ENCODE measurements at regions not wholly inside any gene's neighbourhood (a gene's known extent, or its start where the extent isn't known, plus 50 kb on each side); places are given as distances from the start of the nearest gene placed in this dataset.

- no peak overlapping the region for H3K27ac ChIP-seq
- DNase-seq (no peak), ATAC-seq (no peak)
- no peaks in the 10 kb centered on the region for H3K9me3 ChIP-seq
- intact Hi-C loops (cut with DNase I), result no loop called here
- WGBS, 2 donors, result 77 to 96% methylated on average over 6 of the region's 6 CpGs
- no peaks in the 10 kb centered on the region for H3K36me3 ChIP-seq (replicated peaks in 1 of 2; ENCODE audit: insufficient read depth in 1 of 2, low read depth in 2 of 2)
- peaks cover 10% of the 10 kb centered on the region for H3K4me1 ChIP-seq
- H3K27me3 ChIP-seq, result no peaks in the 10 kb centered on the region
- TF ChIP-seq CTCF (IDR thresholded peaks at IDR 0.05) (no peak), POLR2A (IDR thresholded peaks at IDR 0.05) (no peak)
- H3K4me3 ChIP-seq, result no peak overlapping the region
Observed at GRCh38 chr17:12410717-12411116, 255.0 kb upstream of the MYOCD start.

DNA sequence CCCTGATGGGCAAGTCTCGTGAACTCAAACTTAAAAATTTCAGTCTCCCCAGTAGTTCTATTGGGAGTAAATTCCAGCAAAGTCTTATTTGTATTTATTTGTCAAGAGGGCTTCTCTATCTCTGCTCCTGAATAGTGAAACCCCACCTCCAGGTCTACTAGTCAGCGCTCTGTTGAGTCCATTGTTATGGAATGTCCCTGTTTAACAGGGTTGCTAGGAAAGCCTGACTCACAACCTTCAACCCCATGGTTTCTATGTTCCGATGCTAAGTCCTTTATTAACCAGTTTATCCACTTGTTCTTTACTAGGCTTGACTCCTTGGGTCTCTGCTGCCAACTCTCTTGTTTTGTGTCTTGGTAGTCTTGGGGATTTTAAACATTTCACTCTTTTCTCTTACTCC, 250.7 kb upstream of the MYOCD start:
- intact Hi-C loops (cut with DNase I), result no loop called here
- ATAC-seq (no peak), DNase-seq (no peak)
- no peaks in the 10 kb centered on the region for H3K9me3 ChIP-seq
- no peak overlapping the region for H3K4me3 ChIP-seq
- no peaks in the 10 kb centered on the region for H3K4me1 ChIP-seq
- no peak overlapping the region for H3K27ac ChIP-seq
- H3K36me3 ChIP-seq (replicated peaks in 1 of 2; ENCODE audit: insufficient read depth in 1 of 2, low read depth in 2 of 2), result no peaks in the 10 kb centered on the region
- 47 to 60% methylated on average over 3 of the region's 3 CpGs for WGBS, 2 donors
- TF ChIP-seq CTCF (IDR thresholded peaks at IDR 0.05), result no peak
- TF ChIP-seq POLR2A (IDR thresholded peaks at IDR 0.05), result no peak
- no peaks in the 10 kb centered on the region for H3K27me3 ChIP-seq

GRCh38 chr17:12421077-12421476, 244.6 kb upstream of the MYOCD start:
- intact Hi-C loops (cut with DNase I), result no loop called here
- no peak overlapping the region for H3K27ac ChIP-seq

DNA sequence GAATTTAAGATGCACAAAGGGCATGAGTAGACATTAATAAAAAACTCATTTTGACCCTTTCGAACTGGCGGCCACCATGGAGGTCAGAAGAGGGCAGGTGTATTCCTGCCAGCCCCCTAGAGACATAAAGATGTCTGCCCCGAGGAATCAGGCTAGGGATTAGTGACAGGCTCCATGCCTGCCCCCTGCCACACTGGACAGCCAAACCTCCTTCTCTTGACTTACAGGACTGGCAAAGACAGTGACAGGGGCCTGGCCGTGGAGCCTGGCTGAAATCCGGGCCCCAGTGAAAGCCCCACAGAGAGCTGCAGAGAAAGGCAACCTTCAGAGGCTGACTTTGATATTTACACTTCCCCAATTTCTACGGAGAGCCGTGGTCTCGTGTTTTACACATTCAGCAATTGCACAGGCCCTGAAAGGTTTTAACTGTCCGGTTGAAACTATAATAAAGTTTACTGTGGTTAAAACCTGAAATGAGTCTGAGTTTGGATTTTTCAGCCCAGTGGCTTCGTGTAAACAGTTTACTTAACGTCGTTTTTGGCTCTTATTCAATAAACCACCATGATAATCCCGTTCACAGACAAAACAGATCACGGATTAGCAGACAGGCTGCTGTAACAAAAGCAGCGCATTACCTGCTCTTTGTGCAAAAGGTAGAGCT, 243.9 kb upstream of the MYOCD start:
- intact Hi-C loops (cut with DNase I), result no loop called here
- Histone ChIP-seq H3K4me1 (no peaks in the 10 kb centered on the region), H3K27me3 (no peaks in the 10 kb centered on the region), H3K27ac (no peak overlapping the region), H3K9me3 (peaks cover 0 to 9% (median 0%) of the 10 kb centered on the region in 3 donors), H3K4me3 (no peak overlapping the region), H3K36me3 (replicated peaks in 1 of 2; ENCODE audit: insufficient read depth in 1 of 2, low read depth in 2 of 2) (no peaks in the 10 kb centered on the region)
- WGBS, 2 donors, result 50 to 52% methylated on average over 15 of the region's 15 CpGs
- no peak for TF ChIP-seq POLR2A (IDR thresholded peaks at IDR 0.05)
- DNase-seq (no peak), ATAC-seq (no peak)

More at GRCh38 chr17:12421077-12421476, 244.6 kb upstream of the MYOCD start:
- DNase-seq (no peak), ATAC-seq (no peak)
- H3K27me3 ChIP-seq, result no peaks in the 10 kb centered on the region
- H3K4me3 ChIP-seq, result no peak overlapping the region
- no peaks in the 10 kb centered on the region for H3K36me3 ChIP-seq (replicated peaks in 1 of 2; ENCODE audit: insufficient read depth in 1 of 2, low read depth in 2 of 2)
- H3K4me1 ChIP-seq, result no peaks in the 10 kb centered on the region
- H3K9me3 ChIP-seq, result peaks cover 0 to 9% (median 0%) of the 10 kb centered on the region in 3 donors
- 58 to 61% methylated on average over 5 of the region's 5 CpGs for WGBS, 2 donors
- TF ChIP-seq CTCF (IDR thresholded peaks at IDR 0.05) (no peak), POLR2A (IDR thresholded peaks at IDR 0.05) (no peak)

DNA sequence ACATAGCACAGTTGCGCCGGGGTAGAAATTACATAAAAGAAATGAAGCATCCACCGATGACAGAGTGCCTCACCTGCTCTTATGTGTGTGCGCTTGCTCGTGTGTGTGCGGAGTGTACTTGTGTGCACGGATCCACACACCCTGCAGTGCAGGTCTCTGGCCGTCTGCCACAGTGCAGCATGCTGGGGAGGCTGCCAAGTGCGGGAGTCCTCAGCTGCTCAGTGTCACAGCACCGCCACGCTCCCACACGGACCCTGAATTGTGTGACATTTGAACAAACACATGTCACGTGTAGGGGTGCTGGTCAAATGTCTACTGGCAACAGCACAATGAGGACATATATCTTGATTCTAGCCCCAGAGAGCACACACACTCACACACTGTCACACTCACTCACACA, 243.0 kb upstream of the MYOCD start:
- H3K4me3 ChIP-seq, result no peak overlapping the region
- H3K4me1 ChIP-seq, result no peaks in the 10 kb centered on the region
- no peak overlapping the region for H3K27ac ChIP-seq
- intact Hi-C loops (cut with DNase I), result no loop called here
- 49 to 50% methylated on average over 10 to 13 of the region's 13 CpGs for WGBS, 2 donors
- DNase-seq, result peak; percentile 35 to 66 (median 40)
- TF ChIP-seq POLR2A (IDR thresholded peaks at IDR 0.05), result no peak
- TF ChIP-seq CTCF (IDR thresholded peaks at IDR 0.05), result no peak
- no peaks in the 10 kb centered on the region for H3K27me3 ChIP-seq
- no peaks in the 10 kb centered on the region for H3K36me3 ChIP-seq (replicated peaks in 1 of 2; ENCODE audit: insufficient read depth in 1 of 2, low read depth in 2 of 2)
- ATAC-seq, result peak; percentile 12
- H3K9me3 ChIP-seq, result peaks cover 0 to 9% (median 0%) of the 10 kb centered on the region in 3 donors

Measured in body of pancreas (tissue), 4 donors.